ENCODE measurements at regions not wholly inside any gene's neighbourhood (a gene's known extent, or its start where the extent isn't known, plus 50 kb on each side); places are given as distances from the start of the nearest gene placed in this dataset.

- H4K20me1 ChIP-seq (ENCODE audit: insufficient read depth) = no peaks in the 10 kb centered on the region
- no peak overlapping the region for H3K27ac ChIP-seq (ENCODE audit: low read depth, low read length)
- DNase-seq (ENCODE audit: low read depth, low spot score) (no peak), ATAC-seq (no peak)
- H3K4me1 ChIP-seq (ENCODE audit: control insufficient read depth in 1 of 2, insufficient read depth in 2 of 2, low read length in 2 of 2) = peaks cover 0 to 12% of the 10 kb centered on the region in 2 experiments; a peak in 1 of 4 replicates
- intact Hi-C loops (cut with micrococcal nuclease) = no loop called here
- no peak overlapping the region for H3K4me3 ChIP-seq (replicated peaks in 1 of 2; ENCODE audit: low read depth in 1 of 2, low read length in 2 of 2)
- no peak overlapping the region for H2AFZ ChIP-seq (ENCODE audit: low read depth, low read length, poor library complexity, severe bottlenecking)
- no TSS peak for BruUV-seq (replicated peaks)
- H3K4me2 ChIP-seq (ENCODE audit: low read length) = no peak overlapping the region
- RAD21 ChIA-PET (ENCODE audit: low non-redundant PET in 1 of 2, low total read pairs in 2 of 2, uncharacterized antibody in 2 of 2, unreplicated experiment in 2 of 2) = no interaction called here
- no peaks in the 10 kb centered on the region for H3K9me3 ChIP-seq (ENCODE audit: control insufficient read depth in 1 of 2, insufficient read depth in 1 of 2, low read depth in 1 of 2, low read length in 2 of 2)
- H3K36me3 ChIP-seq (ENCODE audit: control insufficient read depth in 1 of 2, insufficient read depth in 2 of 2, low read length in 2 of 2) = no peaks in the 10 kb centered on the region
- TF ChIP-seq YY1 (IDR thresholded peaks at IDR 0.05; ENCODE audit: extremely low read depth, insufficient replicate concordance, low read depth, low read length) (no peak), ZFX (IDR thresholded peaks at IDR 0.05) (no peak), FOSL1 (IDR thresholded peaks at IDR 0.05; ENCODE audit: low read depth) (no peak), ELF1 (IDR thresholded peaks at IDR 0.05; ENCODE audit: borderline replicate concordance, low read depth) (no peak), CEBPB (IDR thresholded peaks at IDR 0.05; ENCODE audit: low read depth) (no peak), POLR2A (IDR thresholded peaks at IDR 0.05; ENCODE audit: borderline replicate concordance, extremely low read depth, insufficient read depth, insufficient read length) (no peak), SRF (IDR thresholded peaks at IDR 0.05; ENCODE audit: low read depth) (no peak), EZH2 (IDR thresholded peaks at IDR 0.05) (no peak), MAX (IDR thresholded peaks at IDR 0.05) (no peak), REST (IDR thresholded peaks at IDR 0.05; ENCODE audit: low read depth) (no peak), CBX3 (IDR thresholded peaks at IDR 0.05; ENCODE audit: low read depth) (no peak), POLR2AphosphoS5 (IDR thresholded peaks at IDR 0.05; ENCODE audit: low read depth, low read length) (no peak), ATF3 (IDR thresholded peaks at IDR 0.05) (no peak), ZBTB33 (IDR thresholded peaks at IDR 0.05; ENCODE audit: extremely low read depth, insufficient replicate concordance, low read length) (no peak)
- POLR2A ChIA-PET = no interaction called here
- H3K9me2 ChIP-seq (ENCODE audit: insufficient read depth) = no peaks in the 10 kb centered on the region
- CTCF ChIA-PET = no interaction called here
- no peaks in the 10 kb centered on the region for H3K79me2 ChIP-seq (ENCODE audit: insufficient read depth, low read length)
- H3K27me3 ChIP-seq (ENCODE audit: insufficient read depth, low read length) = no peaks in the 10 kb centered on the region; the same call in 1 of the 2 replicates
- no peak overlapping the region for H3K9ac ChIP-seq (ENCODE audit: low read length)
Observed at GRCh38 chr2:152924722-152925121, 206.3 kb downstream of the ARL6IP6 start.

Measured in HCT116 (cell line).